Endothelial cell of umbilical vein (primary cell): ENCODE measurements at regions not wholly inside any gene's neighbourhood (a gene's known extent, or its start where the extent isn't known, plus 50 kb on each side); places are given as distances from the start of the nearest gene placed in this dataset.

Experiments used
- EZH2 ChIP-seq: IDR thresholded peaks from 2 replicates; pipeline ENCODE4 v1.6.1; 2012; ENCODE audit warnings: borderline replicate concordance, low read depth, mild to moderate bottlenecking, moderate library complexity, low read length, inconsistent platforms; ENCODE audit not compliant: severe bottlenecking
- FOS ChIP-seq: IDR thresholded peaks from 2 replicates; pipeline ENCODE4 v1.6.1; 2011; ENCODE audit warnings: mild to moderate bottlenecking, low read length, moderate library complexity, borderline replicate concordance; ENCODE audit not compliant: insufficient read depth
- JUN ChIP-seq: IDR thresholded peaks from 2 replicates; pipeline ENCODE4 v1.6.1; 2011; ENCODE audit warnings: borderline replicate concordance, low read depth; ENCODE audit not compliant: insufficient read length, insufficient read depth
- MYC ChIP-seq: IDR thresholded peaks from one replicate; pipeline ENCODE4 v1.6.1; 2011; ENCODE audit warnings: mild to moderate bottlenecking, low read depth, low read length
- POLR2A ChIP-seq: IDR thresholded peaks from 2 replicates; pipeline ENCODE4 v1.6.1; 2012; ENCODE audit warnings: low read depth, mild to moderate bottlenecking, control low read depth, low read length
- POLR2AphosphoS5 ChIP-seq: IDR thresholded peaks from 2 replicates; pipeline ENCODE4 v1.6.1; 2012; ENCODE audit warnings: low read depth, mild to moderate bottlenecking, control low read depth, low read length, moderate library complexity; ENCODE audit not compliant: insufficient read depth
- TF ChIP-seq, protein P1 (sequence below), 2 donors: IDR thresholded peaks; 1 replicate in 1 of 2; 2 replicates in 1 of 2; pipeline ENCODE4 v1.5.1; 2011; ENCODE audit warnings: low read length in 2 of 2, mild to moderate bottlenecking in 2 of 2, moderate library complexity in 2 of 2, control low read depth in 1 of 2, inconsistent platforms in 1 of 2, low read depth in 1 of 2; ENCODE audit not compliant: insufficient read depth in 1 of 2; ENCODE audit errors: extremely low read depth in 1 of 2
- TF ChIP-seq, protein P2 (sequence below): IDR thresholded peaks from 2 replicates; pipeline ENCODE4 v1.6.1; 2011; ENCODE audit not compliant: insufficient read depth, insufficient read length

DNA sequence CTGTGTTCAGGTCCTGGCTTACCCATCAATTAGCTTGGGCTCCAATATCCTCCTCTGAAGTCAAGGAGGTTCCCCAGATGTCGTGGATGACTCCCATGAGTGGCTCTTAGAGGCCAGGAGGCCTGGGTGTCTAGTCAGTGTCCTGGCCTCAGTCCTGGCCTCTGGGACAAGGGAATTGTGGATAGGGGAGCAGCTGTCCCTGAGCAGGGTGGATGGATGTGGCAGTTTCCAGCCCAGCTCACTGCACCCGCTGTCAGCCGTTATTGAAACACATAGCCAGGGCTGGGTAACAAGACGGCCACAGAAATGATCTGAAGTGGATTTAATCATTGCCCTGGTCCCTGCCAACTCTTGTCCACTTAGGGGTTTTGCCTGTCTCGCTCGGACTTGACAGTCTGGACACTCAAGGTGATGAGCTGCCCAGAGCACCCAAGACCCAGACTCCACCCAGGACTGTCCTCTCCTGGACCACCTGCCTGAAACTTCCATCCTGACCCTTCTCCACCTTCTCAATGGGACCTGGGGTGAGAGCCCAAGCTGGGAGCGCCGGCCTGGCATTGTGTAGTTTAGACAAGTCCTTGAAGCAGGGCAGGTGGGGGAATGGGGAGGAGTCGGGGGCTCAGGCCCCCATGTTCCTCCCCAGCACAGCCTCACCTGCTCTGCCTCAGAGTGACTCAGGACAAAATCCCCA lies 182.1 kb upstream of the SDK2 start:
- TF ChIP-seq POLR2AphosphoS5, result no peak
- TF ChIP-seq, protein P1, sequence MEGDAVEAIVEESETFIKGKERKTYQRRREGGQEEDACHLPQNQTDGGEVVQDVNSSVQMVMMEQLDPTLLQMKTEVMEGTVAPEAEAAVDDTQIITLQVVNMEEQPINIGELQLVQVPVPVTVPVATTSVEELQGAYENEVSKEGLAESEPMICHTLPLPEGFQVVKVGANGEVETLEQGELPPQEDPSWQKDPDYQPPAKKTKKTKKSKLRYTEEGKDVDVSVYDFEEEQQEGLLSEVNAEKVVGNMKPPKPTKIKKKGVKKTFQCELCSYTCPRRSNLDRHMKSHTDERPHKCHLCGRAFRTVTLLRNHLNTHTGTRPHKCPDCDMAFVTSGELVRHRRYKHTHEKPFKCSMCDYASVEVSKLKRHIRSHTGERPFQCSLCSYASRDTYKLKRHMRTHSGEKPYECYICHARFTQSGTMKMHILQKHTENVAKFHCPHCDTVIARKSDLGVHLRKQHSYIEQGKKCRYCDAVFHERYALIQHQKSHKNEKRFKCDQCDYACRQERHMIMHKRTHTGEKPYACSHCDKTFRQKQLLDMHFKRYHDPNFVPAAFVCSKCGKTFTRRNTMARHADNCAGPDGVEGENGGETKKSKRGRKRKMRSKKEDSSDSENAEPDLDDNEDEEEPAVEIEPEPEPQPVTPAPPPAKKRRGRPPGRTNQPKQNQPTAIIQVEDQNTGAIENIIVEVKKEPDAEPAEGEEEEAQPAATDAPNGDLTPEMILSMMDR (IDR thresholded peaks at IDR 0.05; ENCODE audit: extremely low read depth in 1 of 2, insufficient read depth in 1 of 2, low read depth in 1 of 2, low read length in 2 of 2), result no peak
- TF ChIP-seq MYC, result no peak
- no peak for TF ChIP-seq POLR2A
- TF ChIP-seq, protein P2, sequence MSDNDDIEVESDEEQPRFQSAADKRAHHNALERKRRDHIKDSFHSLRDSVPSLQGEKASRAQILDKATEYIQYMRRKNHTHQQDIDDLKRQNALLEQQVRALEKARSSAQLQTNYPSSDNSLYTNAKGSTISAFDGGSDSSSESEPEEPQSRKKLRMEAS, result no peak
- no peak for TF ChIP-seq EZH2
- no peak for TF ChIP-seq JUN
- no peak for TF ChIP-seq FOS
